ENCODE measurements at regions not wholly inside any gene's neighbourhood (a gene's known extent, or its start where the extent isn't known, plus 50 kb on each side); places are given as distances from the start of the nearest gene placed in this dataset.
"Not testable (repeated sequence)": the region's sequence is repeated elsewhere in the genome, so short reads cannot be mapped to it uniquely, and the experiment has no call there.

- Histone ChIP-seq H3K36me3 (no peaks in the 10 kb centered on the region), H3K27ac (no peak overlapping the region), H3K27me3 (no peaks in the 10 kb centered on the region), H3K9ac (ENCODE audit: low read depth in 2 of 2, low read length in 2 of 2) (no peak overlapping the region), H3K4me1 (no peaks in the 10 kb centered on the region), H3K9me3 (peaks cover 3% of the 10 kb centered on the region), H3K4me3 (no peak overlapping the region)
- intact Hi-C loops (cut with DNase I), result no loop called here
- no peak for DNase-seq
- no peak for TF ChIP-seq CTCF (IDR thresholded peaks at IDR 0.05)
Measured at GRCh38 chr13:61898207-61898606, 482.6 kb upstream of the PCDH20 start.

DNA sequence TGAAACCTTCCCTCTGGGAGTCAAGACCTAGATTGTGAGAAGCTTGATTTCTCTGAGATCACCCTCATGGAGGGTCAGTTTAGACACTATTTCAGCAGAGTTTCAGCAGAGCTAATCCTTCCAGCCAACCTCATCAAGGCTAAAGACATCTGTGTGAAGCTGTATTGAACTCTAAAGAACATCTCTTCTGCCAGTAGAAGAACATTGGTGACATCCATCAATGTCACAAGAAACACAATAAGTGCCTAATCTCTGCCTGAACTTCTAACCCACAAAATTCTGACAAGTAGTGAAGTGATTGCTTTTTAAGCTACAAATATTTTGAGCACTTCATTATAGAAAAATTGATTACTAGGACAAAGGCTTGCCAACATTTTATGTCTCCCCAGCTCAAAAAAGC lies 475.8 kb upstream of the PCDH20 start:
- intact Hi-C loops (cut with DNase I), result no loop called here
- H3K9me3 ChIP-seq, result no peaks in the 10 kb centered on the region
- no peak for TF ChIP-seq CTCF (IDR thresholded peaks at IDR 0.05)
- no peaks in the 10 kb centered on the region for H3K27me3 ChIP-seq
- H3K9ac ChIP-seq (ENCODE audit: low read depth in 2 of 2, low read length in 2 of 2), result no peak overlapping the region
- H3K27ac ChIP-seq, result no peak overlapping the region
- no peak overlapping the region for H3K4me3 ChIP-seq
- no peak for DNase-seq
- no peaks in the 10 kb centered on the region for H3K4me1 ChIP-seq
- no peaks in the 10 kb centered on the region for H3K36me3 ChIP-seq

GRCh38 chr13:61884830-61885229 lies 469.2 kb upstream of the PCDH20 start:
- H3K27me3 ChIP-seq, result no peaks in the 10 kb centered on the region
- H3K4me1 ChIP-seq, result no peaks in the 10 kb centered on the region
- H3K27ac ChIP-seq, result no peak overlapping the region
- no peak for DNase-seq
- intact Hi-C loops (cut with DNase I), result no loop called here
- H3K36me3 ChIP-seq, result no peaks in the 10 kb centered on the region
- no peak for TF ChIP-seq CTCF (IDR thresholded peaks at IDR 0.05)
- no peak overlapping the region for H3K9ac ChIP-seq (ENCODE audit: low read depth in 2 of 2, low read length in 2 of 2)
- H3K9me3 ChIP-seq, result no peaks in the 10 kb centered on the region
- no peak overlapping the region for H3K4me3 ChIP-seq

GRCh38 chr13:61880578-61881283 lies 465.1 kb upstream of the PCDH20 start:
- H3K9ac ChIP-seq (ENCODE audit: low read depth in 2 of 2, low read length in 2 of 2), result no peak overlapping the region
- DNase-seq, result no peak
- no peaks in the 10 kb centered on the region for H3K36me3 ChIP-seq
- no peak for TF ChIP-seq CTCF (IDR thresholded peaks at IDR 0.05)
- no peak overlapping the region for H3K27ac ChIP-seq
- no peaks in the 10 kb centered on the region for H3K27me3 ChIP-seq
- H3K4me1 ChIP-seq, result no peaks in the 10 kb centered on the region
- no peaks in the 10 kb centered on the region for H3K9me3 ChIP-seq
- intact Hi-C loops (cut with DNase I), result no loop called here
- H3K4me3 ChIP-seq, result no peak overlapping the region

DNA sequence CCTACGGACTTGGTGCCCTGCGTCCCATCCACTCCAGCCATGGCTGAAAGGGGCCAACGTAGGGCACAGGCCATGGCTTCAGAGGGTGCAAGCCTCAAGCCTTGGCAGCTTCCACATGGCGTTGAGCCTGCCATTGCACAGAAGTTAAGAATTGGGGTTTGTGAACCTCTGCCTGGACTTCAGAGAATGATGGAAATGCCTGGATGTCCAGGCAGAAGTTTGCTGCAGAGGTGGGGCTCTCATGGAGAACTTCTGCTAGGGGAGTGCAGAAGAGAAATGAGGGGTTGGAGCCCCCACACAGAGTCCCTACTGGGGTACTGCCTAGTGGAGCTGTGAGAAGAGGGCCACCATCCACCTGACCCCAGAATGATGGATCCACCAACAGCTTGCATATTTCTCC lies 462.9 kb upstream of the PCDH20 start:
- H3K27ac ChIP-seq; intact Hi-C loops (cut with DNase I): not testable (repeated sequence)

DNA sequence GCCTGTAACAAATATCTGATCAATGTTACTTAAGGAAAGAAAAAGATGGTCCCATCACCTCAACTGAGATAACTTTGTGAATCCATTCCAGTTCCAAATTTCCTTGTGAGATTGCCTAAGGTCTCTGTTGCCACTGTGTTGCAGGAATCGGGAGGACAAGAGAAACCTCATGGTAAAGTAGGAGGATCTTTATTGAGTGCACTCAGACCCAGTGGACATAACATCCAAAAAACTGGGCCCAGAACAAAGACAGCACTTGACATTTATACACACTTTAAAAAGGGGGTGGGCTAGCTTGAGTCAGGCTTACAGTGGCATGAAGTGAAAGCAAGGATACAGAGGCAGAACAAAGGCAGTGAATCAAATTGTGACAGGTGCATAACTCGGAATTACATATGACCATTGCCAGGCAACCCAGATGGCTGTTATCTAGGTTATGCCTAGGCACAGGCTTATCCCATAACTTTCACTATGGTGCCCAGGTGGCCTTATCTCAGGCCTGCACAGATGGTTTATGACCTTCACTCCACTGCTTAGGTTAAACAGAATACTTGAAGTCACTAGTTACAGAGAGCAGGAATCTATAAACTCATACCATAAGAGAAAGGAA lies 459.4 kb upstream of the PCDH20 start:
- no peak for DNase-seq
- intact Hi-C loops (cut with DNase I), result no loop called here
- H3K9ac ChIP-seq (ENCODE audit: low read depth in 2 of 2, low read length in 2 of 2), result no peak overlapping the region

More for the DNA sequence above, 462.9 kb upstream of the PCDH20 start:
- H3K9me3 ChIP-seq; DNase-seq; H3K36me3 ChIP-seq; H3K4me3 ChIP-seq; H3K9ac ChIP-seq (ENCODE audit: low read depth in 2 of 2, low read length in 2 of 2); H3K27me3 ChIP-seq; H3K4me1 ChIP-seq: not testable (repeated sequence)

More for the DNA sequence above, 459.4 kb upstream of the PCDH20 start:
- H3K36me3 ChIP-seq, result no peaks in the 10 kb centered on the region
- no peaks in the 10 kb centered on the region for H3K9me3 ChIP-seq
- H3K27ac ChIP-seq, result no peak overlapping the region
- H3K4me1 ChIP-seq, result no peaks in the 10 kb centered on the region
- no peak for TF ChIP-seq CTCF (IDR thresholded peaks at IDR 0.05)
- H3K4me3 ChIP-seq, result no peak overlapping the region
- H3K27me3 ChIP-seq, result no peaks in the 10 kb centered on the region

Data from colonic mucosa (tissue), 4 donors.